SH-SY5Y (cell line): ENCODE measurements at regions not wholly inside any gene's neighbourhood (a gene's known extent, or its start where the extent isn't known, plus 50 kb on each side); places are given as distances from the start of the nearest gene placed in this dataset.

Experiments used
- GATA2 ChIP-seq: IDR thresholded peaks from 2 replicates; pipeline ENCODE4 v1.6.1; 2011; ENCODE audit warnings: mild to moderate bottlenecking, low read depth, low read length
- GATA3 ChIP-seq: IDR thresholded peaks from 2 replicates; pipeline ENCODE4 v1.6.1; 2011; ENCODE audit warnings: low read depth, mild to moderate bottlenecking, low read length, moderate library complexity

GRCh38 chrX:39875834-39876628, 221.7 kb downstream of the BCOR start:
- no peak for TF ChIP-seq GATA2
- TF ChIP-seq GATA3: no peak

GRCh38 chrX:39877905-39878304, 219.9 kb downstream of the BCOR start:
- TF ChIP-seq GATA3 (no peak), GATA2 (no peak)

- no peak for TF ChIP-seq GATA3
- TF ChIP-seq GATA2: no peak
Observed at GRCh38 chrX:39883666-39884065, 214.1 kb downstream of the BCOR start.

- TF ChIP-seq GATA2: no peak
- TF ChIP-seq GATA3: no peak
Observed at GRCh38 chrX:39886282-39886681, 211.5 kb downstream of the BCOR start.

- TF ChIP-seq GATA2: no peak
- TF ChIP-seq GATA3: no peak
Observed at GRCh38 chrX:39888730-39889129, 209.0 kb downstream of the BCOR start.

GRCh38 chrX:39889704-39890103, 208.1 kb downstream of the BCOR start:
- TF ChIP-seq GATA3 (no peak), GATA2 (no peak)

GRCh38 chrX:39890807-39891206, 207.0 kb downstream of the BCOR start:
- TF ChIP-seq GATA3: no peak
- no peak for TF ChIP-seq GATA2

- no peak for TF ChIP-seq GATA3
- no peak for TF ChIP-seq GATA2
Observed at GRCh38 chrX:39891781-39892180, 206.0 kb downstream of the BCOR start.

- no peak for TF ChIP-seq GATA2
Observed at GRCh38 chrX:39893417-39894338, 204.1 kb downstream of the BCOR start.

- TF ChIP-seq GATA2: no peak
- TF ChIP-seq GATA3: no peak
Observed at GRCh38 chrX:39894683-39895082, 203.1 kb downstream of the BCOR start.

GRCh38 chrX:39895218-39896110, 202.3 kb downstream of the BCOR start:
- no peak for TF ChIP-seq GATA3
- no peak for TF ChIP-seq GATA2

- TF ChIP-seq GATA3 (no peak), GATA2 (no peak)
Observed at GRCh38 chrX:39896951-39897740, 200.6 kb downstream of the BCOR start.

GRCh38 chrX:39897741-39898097, 200.0 kb downstream of the BCOR start:
- no peak for TF ChIP-seq GATA2
- no peak for TF ChIP-seq GATA3

GRCh38 chrX:39898147-39898546, 199.6 kb downstream of the BCOR start:
- TF ChIP-seq GATA2: no peak
- no peak for TF ChIP-seq GATA3
